HG02852 (cell line): ENCODE measurements at regions not wholly inside any gene's neighbourhood (a gene's known extent, or its start where the extent isn't known, plus 50 kb on each side); places are given as distances from the start of the nearest gene placed in this dataset.
"Not testable (repeated sequence)": the region's sequence is repeated elsewhere in the genome, so short reads cannot be mapped to it uniquely, and the experiment has no call there.

Experiments used
- ATAC-seq: cut with Tn5 transposase; IDR thresholded peaks from one replicate; pipeline ENCODE4 v1.9.1; 2021; ENCODE audit warnings: mild to moderate bottlenecking, moderate library complexity; ENCODE audit not compliant: unreplicated experiment

- ATAC-seq, result not testable (repeated sequence)
These were observed 278.3 kb downstream of the PCDH17 start for GRCh38 chr13:57909833-57910232.

GRCh38 chr13:57918086-57918485, 286.5 kb downstream of the PCDH17 start:
- ATAC-seq, result no peak

- no peak for ATAC-seq
These were observed 287.4 kb downstream of the PCDH17 start for GRCh38 chr13:57918913-57919312.

- ATAC-seq, result no peak
These were observed 293.7 kb downstream of the PCDH17 start for GRCh38 chr13:57925250-57925649.

- no peak for ATAC-seq
These were observed 294.2 kb downstream of the PCDH17 start for GRCh38 chr13:57925751-57926150.

GRCh38 chr13:57932061-57932460, 300.5 kb downstream of the PCDH17 start:
- ATAC-seq, result no peak

GRCh38 chr13:57933606-57934005, 302.1 kb downstream of the PCDH17 start:
- ATAC-seq, result no peak

GRCh38 chr13:57935965-57936364, 304.4 kb downstream of the PCDH17 start:
- no peak for ATAC-seq

GRCh38 chr13:57946361-57946760, 314.8 kb downstream of the PCDH17 start:
- ATAC-seq, result peak; percentile 100

GRCh38 chr13:57948884-57949283, 317.3 kb downstream of the PCDH17 start:
- ATAC-seq, result no peak

- ATAC-seq, result no peak
These were observed 338.4 kb downstream of the PCDH17 start for GRCh38 chr13:57969951-57970350.

- no peak for ATAC-seq
These were observed 338.9 kb downstream of the PCDH17 start for GRCh38 chr13:57970404-57970803.

- no peak for ATAC-seq
These were observed 351.2 kb downstream of the PCDH17 start for GRCh38 chr13:57982782-57983181.

- no peak for ATAC-seq
These were observed 356.7 kb downstream of the PCDH17 start for GRCh38 chr13:57988276-57988675.

GRCh38 chr13:57991041-57991440, 359.5 kb downstream of the PCDH17 start:
- no peak for ATAC-seq

GRCh38 chr13:57992416-57992815, 360.9 kb downstream of the PCDH17 start:
- ATAC-seq, result no peak

- no peak for ATAC-seq
These were observed 365.2 kb downstream of the PCDH17 start for GRCh38 chr13:57996717-57997116.

GRCh38 chr13:58004751-58005150, 373.2 kb downstream of the PCDH17 start:
- ATAC-seq, result no peak

- no peak for ATAC-seq
These were observed 386.5 kb downstream of the PCDH17 start for GRCh38 chr13:58018020-58018419.

GRCh38 chr13:58018865-58019264, 387.3 kb downstream of the PCDH17 start:
- no peak for ATAC-seq

- ATAC-seq, result no peak
These were observed 392.6 kb downstream of the PCDH17 start for GRCh38 chr13:58024103-58024502.

GRCh38 chr13:58025821-58026220, 394.3 kb downstream of the PCDH17 start:
- ATAC-seq, result no peak

- no peak for ATAC-seq
These were observed 401.3 kb downstream of the PCDH17 start for GRCh38 chr13:58032676-58033460.
